Ovary (tissue), 3 donors: ENCODE measurements at regions not wholly inside any gene's neighbourhood (a gene's known extent, or its start where the extent isn't known, plus 50 kb on each side); places are given as distances from the start of the nearest gene placed in this dataset.

ENCODE experiments used
- CTCF ChIP-seq, 3 donors: fragments of 450-650 bp in 2 of 3; fragments of 200-600 bp in 1 of 3; IDR thresholded peaks; one replicate each; pipeline versions ENCODE4 v1.5.1 to v1.8.0; 2016 to 2022; ENCODE audit warnings: antibody characterized with exemption in 3 of 3, mild to moderate bottlenecking in 1 of 3
- POLR2A ChIP-seq: fragments of 450-650 bp; IDR thresholded peaks from one replicate; pipeline ENCODE4 v1.6.1; 2017; ENCODE audit warnings: antibody characterized with exemption, mild to moderate bottlenecking, moderate library complexity
- donor health status: DM: no; HTN: no; CAD: no.

- TF ChIP-seq CTCF (IDR thresholded peaks at IDR 0.05) (no peak), POLR2A (no peak)
Observed at GRCh38 chrX:10106806-10107205, 50.0 kb upstream of the CLCN4 start.
